Esophagus squamous epithelium (tissue), 4 donors: ENCODE measurements at regions not wholly inside any gene's neighbourhood (a gene's known extent, or its start where the extent isn't known, plus 50 kb on each side); places are given as distances from the start of the nearest gene placed in this dataset.

Experiments used
- POLR2A ChIP-seq, 4 donors: fragments of 450-650 bp; IDR thresholded peaks; one replicate each; pipeline ENCODE4 v1.6.1; 2017; ENCODE audit warnings: antibody characterized with exemption in 4 of 4, mild to moderate bottlenecking in 4 of 4, moderate library complexity in 3 of 4
- TF ChIP-seq, protein P1 (sequence below), 6 experiments: fragments of 450-650 bp in 4 of 6; fragments of 200-600 bp in 2 of 6; sonication (generic) in 2 of 6; IDR thresholded peaks; one replicate each; pipeline ENCODE4 v1.5.1; 2016 to 2019; ENCODE audit warnings: antibody characterized with exemption in 6 of 6, mild to moderate bottlenecking in 4 of 6, moderate library complexity in 4 of 6

DNA sequence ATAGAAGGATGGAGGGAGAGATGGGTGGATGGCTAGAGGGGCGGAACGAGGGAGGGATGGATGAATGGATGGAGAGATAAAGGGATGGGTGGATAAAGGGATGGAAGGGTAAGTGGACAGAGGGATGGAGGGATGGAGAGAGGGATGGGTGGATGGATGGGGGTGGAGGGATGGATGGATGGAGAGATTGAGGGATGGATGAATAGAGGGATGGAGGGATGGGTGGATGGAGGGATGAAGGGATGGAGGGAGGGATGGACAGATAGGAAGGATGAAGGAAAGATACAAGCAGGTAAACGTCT is 313.3 kb downstream of the UACA start:
- TF ChIP-seq, protein P1, sequence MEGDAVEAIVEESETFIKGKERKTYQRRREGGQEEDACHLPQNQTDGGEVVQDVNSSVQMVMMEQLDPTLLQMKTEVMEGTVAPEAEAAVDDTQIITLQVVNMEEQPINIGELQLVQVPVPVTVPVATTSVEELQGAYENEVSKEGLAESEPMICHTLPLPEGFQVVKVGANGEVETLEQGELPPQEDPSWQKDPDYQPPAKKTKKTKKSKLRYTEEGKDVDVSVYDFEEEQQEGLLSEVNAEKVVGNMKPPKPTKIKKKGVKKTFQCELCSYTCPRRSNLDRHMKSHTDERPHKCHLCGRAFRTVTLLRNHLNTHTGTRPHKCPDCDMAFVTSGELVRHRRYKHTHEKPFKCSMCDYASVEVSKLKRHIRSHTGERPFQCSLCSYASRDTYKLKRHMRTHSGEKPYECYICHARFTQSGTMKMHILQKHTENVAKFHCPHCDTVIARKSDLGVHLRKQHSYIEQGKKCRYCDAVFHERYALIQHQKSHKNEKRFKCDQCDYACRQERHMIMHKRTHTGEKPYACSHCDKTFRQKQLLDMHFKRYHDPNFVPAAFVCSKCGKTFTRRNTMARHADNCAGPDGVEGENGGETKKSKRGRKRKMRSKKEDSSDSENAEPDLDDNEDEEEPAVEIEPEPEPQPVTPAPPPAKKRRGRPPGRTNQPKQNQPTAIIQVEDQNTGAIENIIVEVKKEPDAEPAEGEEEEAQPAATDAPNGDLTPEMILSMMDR (IDR thresholded peaks at IDR 0.05) = no peak
- TF ChIP-seq POLR2A (IDR thresholded peaks at IDR 0.05) = no peak
